A549 (cell line): ENCODE measurements at regions not wholly inside any gene's neighbourhood (a gene's known extent, or its start where the extent isn't known, plus 50 kb on each side); places are given as distances from the start of the nearest gene placed in this dataset.

ENCODE experiments used
- ATAC-seq, 2 experiments: fragments of 200-7000 bp in 1 of 2; fragments of >200 bp in 1 of 2; cut with Nextera tagmentation in 1 of 2; cut with Tn5 transposase in 1 of 2; 3 replicates each; pipeline versions ENCODE4 v1.8.0 to v1.9.1; 2018 to 2020; ENCODE audit warnings: mild to moderate bottlenecking in 1 of 2, moderate library complexity in 1 of 2
- CTCF ChIA-PET: fragments of 300-600 bp; sonication (Branson Sonifier 250); formaldehyde crosslinking; extraction: SDS; loops from one replicate; lab custom pipeline; 2021; ENCODE audit warnings: antibody characterized with exemption, inconsistent platforms; lab: Yijun Ruan, JAX
- POLR2A ChIA-PET: fragments of 350-600 bp; formaldehyde crosslinking; extraction: SDS; loops from one replicate; lab custom pipeline; 2021; ENCODE audit warnings: antibody characterized with exemption, inconsistent platforms; lab: Yijun Ruan, JAX
- DNase-seq, 2 experiments: peaks; one replicate each; pipeline versions ENCODE4 v3.0.0 to v3.0.0-alpha.2; 2011 to 2016; ENCODE audit warnings: low read depth in 1 of 2, low spot score in 1 of 2
- FAIRE-seq: peaks from 2 replicates; lab custom pipeline; 2011; peaks lifted over from hg19 to GRCh38; lab: Jason Lieb, UNC
- H3K27ac ChIP-seq, 2 experiments: fragments of >200 bp; sonication (Bioruptor Twin); formaldehyde crosslinking; 3 replicates each; pipeline ENCODE4 v1.5.1; 2016 to 2017
- H3K4me1 ChIP-seq: fragments of >200 bp; sonication (Bioruptor Twin); formaldehyde crosslinking; 3 replicates; pipeline ENCODE4 v1.6.1; 2016
- H3K4me2 ChIP-seq: fragments of >200 bp; sonication (Bioruptor Twin); formaldehyde crosslinking; 3 replicates; pipeline ENCODE4 v1.6.1; 2016
- H3K4me3 ChIP-seq: fragments of >200 bp; sonication (Bioruptor Twin); formaldehyde crosslinking; 3 replicates; pipeline ENCODE4 v1.5.1; 2016
- H3K9me3 ChIP-seq: fragments of >200 bp; sonication (Bioruptor Twin); formaldehyde crosslinking; 3 replicates; pipeline ENCODE4 v1.6.1; 2016
- BHLHE40 ChIP-seq: IDR thresholded peaks from 2 replicates; pipeline ENCODE4 v1.6.1; 2012; ENCODE audit warnings: low read depth, low read length, inconsistent platforms
- CEBPB ChIP-seq, 2 experiments: fragments of >200 bp in 1 of 2; sonication (Bioruptor Twin) in 1 of 2; formaldehyde crosslinking in 1 of 2; IDR thresholded peaks; 2 replicates each; pipeline ENCODE4 v1.6.1; 2012 to 2016
- CHD4 ChIP-seq: fragments of 200-600 bp; sonication (generic); IDR thresholded peaks from 2 replicates; pipeline ENCODE4 v1.6.1; 2016; ENCODE audit warnings: antibody characterized with exemption, mild to moderate bottlenecking, borderline replicate concordance
- EHF ChIP-seq: fragments of 250-450 bp; sonication (Bioruptor Pico); IDR thresholded peaks from 2 replicates; pipeline ENCODE4 v1.5.0; 2020; ENCODE audit warnings: mild to moderate bottlenecking
- FOSL2 ChIP-seq, 2 experiments: fragments of 450-650 bp in 1 of 2; fragments of >200 bp in 1 of 2; sonication (Bioruptor Twin) in 1 of 2; formaldehyde crosslinking; IDR thresholded peaks; 2 replicates each; pipeline versions ENCODE4 v1.5.0 to v1.6.1; 2016 to 2020; ENCODE audit warnings: mild to moderate bottlenecking in 1 of 2, moderate library complexity in 1 of 2
- HOXA7 ChIP-seq: fragments of 250-450 bp; sonication (Bioruptor Pico); IDR thresholded peaks from 2 replicates; pipeline ENCODE4 v1.5.0; 2020; ENCODE audit warnings: mild to moderate bottlenecking, moderate library complexity
- HOXB5 ChIP-seq: fragments of 250-450 bp; sonication (Bioruptor Pico); IDR thresholded peaks from 2 replicates; pipeline ENCODE4 v1.5.0; 2020; ENCODE audit warnings: mild to moderate bottlenecking, moderate library complexity
- JUN ChIP-seq, 2 experiments: fragments of >200 bp; sonication (Bioruptor Twin); formaldehyde crosslinking; IDR thresholded peaks; 2 replicates in 1 of 2; 3 replicates in 1 of 2; pipeline ENCODE4 v1.6.1; 2016 to 2017
- MAFK ChIP-seq: fragments of 450-650 bp; IDR thresholded peaks from 2 replicates; pipeline ENCODE4 v1.6.1; 2014; ENCODE audit not compliant: partially characterized antibody
- NFE2L2 ChIP-seq: fragments of 150-350 bp; conservative IDR thresholded peaks from 2 replicates; pipeline ENCODE4 v1.6.1; 2014; ENCODE audit warnings: low read length
- POLR2AphosphoS2 ChIP-seq: conservative IDR thresholded peaks from 2 replicates; pipeline ENCODE4 v1.6.1; 2012; ENCODE audit warnings: low read length, improper control_type of control experiment, inconsistent platforms
- RAD21 ChIP-seq, 2 experiments: fragments of >200 bp in 1 of 2; sonication (Bioruptor Twin) in 1 of 2; formaldehyde crosslinking in 1 of 2; IDR thresholded peaks in 1 of 2; conservative IDR thresholded peaks in 1 of 2; 2 replicates in 1 of 2; 3 replicates in 1 of 2; pipeline ENCODE4 v1.6.1; 2012 to 2018; ENCODE audit warnings: inconsistent platforms in 1 of 2
- RARB ChIP-seq: fragments of 250-450 bp; sonication (Bioruptor Pico); IDR thresholded peaks from 2 replicates; pipeline ENCODE4 v1.8.0; 2021; ENCODE audit warnings: mild to moderate bottlenecking, moderate library complexity
- RFX5 ChIP-seq: fragments of 450-650 bp; IDR thresholded peaks from 2 replicates; pipeline ENCODE4 v1.7.1; 2014; ENCODE audit warnings: antibody characterized with exemption, mild to moderate bottlenecking, moderate library complexity
- RNF2 ChIP-seq: fragments of 200-600 bp; sonication (generic); IDR thresholded peaks from 2 replicates; pipeline ENCODE4 v1.6.1; 2016; ENCODE audit warnings: low read depth, mild to moderate bottlenecking, antibody characterized with exemption, moderate library complexity, borderline replicate concordance
- SMC3 ChIP-seq: fragments of >200 bp; sonication (Bioruptor Twin); formaldehyde crosslinking; IDR thresholded peaks from 3 replicates; pipeline ENCODE4 v1.6.1; 2018; ENCODE audit warnings: inconsistent platforms
- SREBF2 ChIP-seq: fragments of 450-650 bp; IDR thresholded peaks from 2 replicates; pipeline ENCODE4 v1.6.1; 2014; ENCODE audit warnings: mild to moderate bottlenecking, moderate library complexity
- ZNF302 ChIP-seq: fragments of 250-450 bp; sonication (Bioruptor Pico); IDR thresholded peaks from 2 replicates; pipeline ENCODE4 v1.9.0; 2021; ENCODE audit warnings: inconsistent platforms, mild to moderate bottlenecking, moderate library complexity
- ZSCAN20 ChIP-seq: fragments of 250-450 bp; sonication (Bioruptor Pico); IDR thresholded peaks from 2 replicates; pipeline ENCODE4 v1.8.0; 2022; ENCODE audit warnings: mild to moderate bottlenecking, moderate library complexity
- WGBS: methylation state at CpG from one replicate; pipeline ENCODE4 v1.1.6; 2017; ENCODE audit errors: missing lambda C conversion rate; 5-methylcytosine and 5-hydroxymethylcytosine counted together
- TF ChIP-seq, protein P1 (sequence below): IDR thresholded peaks from 2 replicates; pipeline ENCODE4 v1.6.1; 2012
- TF ChIP-seq, protein P2 (sequence below): fragments of 200-600 bp; sonication (generic); IDR thresholded peaks from 2 replicates; pipeline ENCODE4 v1.6.1; 2016; ENCODE audit warnings: antibody characterized with exemption, mild to moderate bottlenecking, moderate library complexity
- TF ChIP-seq, protein P3 (sequence below): IDR thresholded peaks from 2 replicates; pipeline ENCODE4 v1.6.1; 2012
- TF ChIP-seq, protein P4 (sequence below): fragments of >200 bp; sonication (Bioruptor Twin); formaldehyde crosslinking; IDR thresholded peaks from 3 replicates; pipeline ENCODE4 v1.5.1; 2016

DNA sequence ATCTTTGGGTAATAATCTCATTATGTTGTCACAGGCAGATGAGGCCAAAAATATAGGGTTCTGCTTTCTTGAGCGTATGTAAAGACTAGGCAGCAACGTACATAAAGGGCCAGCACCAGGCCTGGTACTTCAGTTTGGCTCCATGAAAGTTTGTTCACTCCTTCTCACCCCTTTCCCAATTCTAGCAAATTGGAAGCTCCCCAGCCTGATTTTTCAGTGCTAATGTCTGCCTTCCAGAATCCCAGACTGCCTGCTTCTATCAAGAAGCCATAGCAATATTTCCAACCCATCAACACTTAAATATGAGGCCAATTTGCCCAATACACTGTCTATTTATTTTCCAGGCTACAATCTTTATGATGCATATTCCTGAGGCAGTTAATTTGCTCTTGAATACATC is 93.4 kb upstream of the PTPRT start:
- no peak for DNase-seq
- ChIA-PET POLR2A (no interaction called here), CTCF (no interaction called here)
- H3K27ac ChIP-seq: no peak overlapping the region
- no peak for TF ChIP-seq RARB (CRISPR knock-in tag)
- no peak overlapping the region for H3K4me2 ChIP-seq
- FAIRE-seq: no peak
- 13% methylated on average over 2 of the region's 2 CpGs for WGBS
- H3K9me3 ChIP-seq: no peaks in the 10 kb centered on the region
- no peaks in the 10 kb centered on the region for H3K4me1 ChIP-seq
- ATAC-seq: no peak
- no peak overlapping the region for H3K4me3 ChIP-seq

DNA sequence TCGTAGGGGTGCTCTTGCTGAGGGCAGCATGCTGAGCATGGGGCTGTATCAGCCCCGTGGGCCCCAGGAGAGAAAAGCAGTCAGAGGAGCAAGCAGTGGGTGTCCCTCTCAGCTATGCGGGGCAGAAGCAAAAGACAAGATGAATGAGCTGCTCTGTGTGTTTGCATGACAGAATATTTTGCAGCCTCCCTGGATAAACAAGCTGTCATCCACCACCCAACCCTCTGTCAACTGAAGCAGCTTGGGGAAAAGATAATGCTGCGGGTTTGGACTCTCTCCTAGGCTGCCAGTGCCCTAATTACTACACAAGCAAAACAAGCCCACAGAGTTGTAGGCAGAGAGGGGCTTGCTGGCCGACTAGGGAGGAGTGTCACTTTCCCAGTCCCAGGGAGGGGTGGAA is 82.3 kb upstream of the PTPRT start:
- ChIA-PET POLR2A (no interaction called here), CTCF (interaction anchor here (0.5 kb wide), 1 partner anchor 169 kb away, joined by 4 read pairs; no protein-coding TSS in a partner anchor)
- no peak for FAIRE-seq
- Histone ChIP-seq H3K27ac (no peak overlapping the region), H3K4me2 (no peak overlapping the region)
- WGBS: 18% methylated on average over 5 of the region's 5 CpGs
- TF ChIP-seq SREBF2: no peak
- TF ChIP-seq, protein P1, sequence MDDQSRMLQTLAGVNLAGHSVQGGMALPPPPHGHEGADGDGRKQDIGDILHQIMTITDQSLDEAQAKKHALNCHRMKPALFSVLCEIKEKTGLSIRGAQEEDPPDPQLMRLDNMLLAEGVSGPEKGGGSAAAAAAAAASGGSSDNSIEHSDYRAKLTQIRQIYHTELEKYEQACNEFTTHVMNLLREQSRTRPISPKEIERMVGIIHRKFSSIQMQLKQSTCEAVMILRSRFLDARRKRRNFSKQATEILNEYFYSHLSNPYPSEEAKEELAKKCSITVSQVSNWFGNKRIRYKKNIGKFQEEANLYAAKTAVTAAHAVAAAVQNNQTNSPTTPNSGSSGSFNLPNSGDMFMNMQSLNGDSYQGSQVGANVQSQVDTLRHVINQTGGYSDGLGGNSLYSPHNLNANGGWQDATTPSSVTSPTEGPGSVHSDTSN: no peak
- no peak for TF ChIP-seq RFX5
- TF ChIP-seq, protein P2, sequence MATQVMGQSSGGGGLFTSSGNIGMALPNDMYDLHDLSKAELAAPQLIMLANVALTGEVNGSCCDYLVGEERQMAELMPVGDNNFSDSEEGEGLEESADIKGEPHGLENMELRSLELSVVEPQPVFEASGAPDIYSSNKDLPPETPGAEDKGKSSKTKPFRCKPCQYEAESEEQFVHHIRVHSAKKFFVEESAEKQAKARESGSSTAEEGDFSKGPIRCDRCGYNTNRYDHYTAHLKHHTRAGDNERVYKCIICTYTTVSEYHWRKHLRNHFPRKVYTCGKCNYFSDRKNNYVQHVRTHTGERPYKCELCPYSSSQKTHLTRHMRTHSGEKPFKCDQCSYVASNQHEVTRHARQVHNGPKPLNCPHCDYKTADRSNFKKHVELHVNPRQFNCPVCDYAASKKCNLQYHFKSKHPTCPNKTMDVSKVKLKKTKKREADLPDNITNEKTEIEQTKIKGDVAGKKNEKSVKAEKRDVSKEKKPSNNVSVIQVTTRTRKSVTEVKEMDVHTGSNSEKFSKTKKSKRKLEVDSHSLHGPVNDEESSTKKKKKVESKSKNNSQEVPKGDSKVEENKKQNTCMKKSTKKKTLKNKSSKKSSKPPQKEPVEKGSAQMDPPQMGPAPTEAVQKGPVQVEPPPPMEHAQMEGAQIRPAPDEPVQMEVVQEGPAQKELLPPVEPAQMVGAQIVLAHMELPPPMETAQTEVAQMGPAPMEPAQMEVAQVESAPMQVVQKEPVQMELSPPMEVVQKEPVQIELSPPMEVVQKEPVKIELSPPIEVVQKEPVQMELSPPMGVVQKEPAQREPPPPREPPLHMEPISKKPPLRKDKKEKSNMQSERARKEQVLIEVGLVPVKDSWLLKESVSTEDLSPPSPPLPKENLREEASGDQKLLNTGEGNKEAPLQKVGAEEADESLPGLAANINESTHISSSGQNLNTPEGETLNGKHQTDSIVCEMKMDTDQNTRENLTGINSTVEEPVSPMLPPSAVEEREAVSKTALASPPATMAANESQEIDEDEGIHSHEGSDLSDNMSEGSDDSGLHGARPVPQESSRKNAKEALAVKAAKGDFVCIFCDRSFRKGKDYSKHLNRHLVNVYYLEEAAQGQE: no peak
- no peak for TF ChIP-seq RNF2
- TF ChIP-seq HOXA7 (CRISPR knock-in tag): no peak
- no peak for TF ChIP-seq MAFK
- no peak for TF ChIP-seq ZSCAN20 (CRISPR knock-in tag)
- TF ChIP-seq NFE2L2: no peak
- no peak for TF ChIP-seq SMC3
- TF ChIP-seq RAD21 (conservative IDR thresholded peaks at IDR 0.05 in 1 of 2, IDR thresholded peaks at IDR 0.05 in 1 of 2): no peak
- TF ChIP-seq EHF (CRISPR knock-in tag): no peak
- no peak for TF ChIP-seq JUN (IDR thresholded peaks at IDR 0.05)
- TF ChIP-seq, all 56 proteins: peak for 0
- no peaks in the 10 kb centered on the region for H3K9me3 ChIP-seq
- no peaks in the 10 kb centered on the region for H3K4me1 ChIP-seq
- ATAC-seq (no peak), DNase-seq (no peak)
- H3K4me3 ChIP-seq: no peak overlapping the region

DNA sequence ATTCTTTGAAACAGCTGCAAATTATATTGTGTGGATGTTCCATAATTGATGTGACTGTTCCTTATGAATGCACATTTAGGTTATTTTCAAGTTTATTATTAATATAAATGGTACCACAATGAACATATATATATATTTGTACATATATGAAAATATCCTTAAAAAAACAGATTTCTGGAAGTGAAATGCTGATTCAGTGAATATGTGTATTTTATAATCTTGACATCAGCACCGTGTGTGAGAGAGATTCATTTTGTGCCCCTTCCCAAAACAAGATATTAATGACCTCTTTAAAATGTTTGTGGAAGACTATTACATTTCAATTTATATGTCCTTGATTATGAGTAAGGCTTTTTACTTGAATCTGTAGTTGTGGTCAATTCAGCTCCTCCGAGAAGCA is 75.7 kb upstream of the PTPRT start:
- TF ChIP-seq MAFK: peak; percentile 4
- TF ChIP-seq ZNF302 (CRISPR knock-in tag): no peak
- Histone ChIP-seq H3K27ac (no peak overlapping the region), H3K4me1 (no peaks in the 10 kb centered on the region), H3K4me2 (no peak overlapping the region), H3K9me3 (no peaks in the 10 kb centered on the region), H3K4me3 (no peak overlapping the region)
- 8% methylated on average over 2 of the region's 2 CpGs for WGBS
- ChIA-PET POLR2A (no interaction called here), CTCF (interaction anchor here (1.1 kb wide), 1 partner anchor 96 kb away, joined by 3 read pairs; no protein-coding TSS in a partner anchor)
- DNase-seq (no peak), FAIRE-seq (no peak), ATAC-seq (no peak)

DNA sequence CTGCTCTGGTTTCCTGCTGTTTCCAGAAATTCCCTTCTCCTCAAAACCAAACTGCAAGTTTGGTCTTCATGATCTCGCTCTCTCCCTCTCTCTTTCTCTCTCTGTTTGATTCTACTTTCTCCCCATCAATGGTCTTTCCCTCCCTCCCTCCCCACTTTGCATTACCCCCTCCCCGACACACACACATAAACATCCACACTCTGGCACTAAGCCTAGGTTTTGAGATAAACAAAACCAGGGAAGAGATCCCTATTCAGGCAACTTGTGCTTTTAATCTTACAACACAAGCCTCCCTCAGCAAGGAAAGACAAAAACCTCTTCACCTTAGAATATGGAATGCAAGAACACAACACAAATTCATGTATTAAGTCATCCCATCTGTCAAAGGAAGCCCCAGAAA is 73.5 kb upstream of the PTPRT start:
- ATAC-seq (no peak), FAIRE-seq (no peak), DNase-seq (no peak)
- Histone ChIP-seq H3K9me3 (no peaks in the 10 kb centered on the region), H3K4me3 (no peak overlapping the region), H3K27ac (no peak overlapping the region), H3K4me1 (no peaks in the 10 kb centered on the region), H3K4me2 (no peak overlapping the region)
- no peak for TF ChIP-seq CHD4
- TF ChIP-seq, protein P3, sequence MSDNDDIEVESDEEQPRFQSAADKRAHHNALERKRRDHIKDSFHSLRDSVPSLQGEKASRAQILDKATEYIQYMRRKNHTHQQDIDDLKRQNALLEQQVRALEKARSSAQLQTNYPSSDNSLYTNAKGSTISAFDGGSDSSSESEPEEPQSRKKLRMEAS: no peak
- TF ChIP-seq POLR2AphosphoS2: no peak
- TF ChIP-seq HOXB5: no peak
- TF ChIP-seq, protein P1: no peak
- TF ChIP-seq BHLHE40: no peak
- TF ChIP-seq, protein P4, sequence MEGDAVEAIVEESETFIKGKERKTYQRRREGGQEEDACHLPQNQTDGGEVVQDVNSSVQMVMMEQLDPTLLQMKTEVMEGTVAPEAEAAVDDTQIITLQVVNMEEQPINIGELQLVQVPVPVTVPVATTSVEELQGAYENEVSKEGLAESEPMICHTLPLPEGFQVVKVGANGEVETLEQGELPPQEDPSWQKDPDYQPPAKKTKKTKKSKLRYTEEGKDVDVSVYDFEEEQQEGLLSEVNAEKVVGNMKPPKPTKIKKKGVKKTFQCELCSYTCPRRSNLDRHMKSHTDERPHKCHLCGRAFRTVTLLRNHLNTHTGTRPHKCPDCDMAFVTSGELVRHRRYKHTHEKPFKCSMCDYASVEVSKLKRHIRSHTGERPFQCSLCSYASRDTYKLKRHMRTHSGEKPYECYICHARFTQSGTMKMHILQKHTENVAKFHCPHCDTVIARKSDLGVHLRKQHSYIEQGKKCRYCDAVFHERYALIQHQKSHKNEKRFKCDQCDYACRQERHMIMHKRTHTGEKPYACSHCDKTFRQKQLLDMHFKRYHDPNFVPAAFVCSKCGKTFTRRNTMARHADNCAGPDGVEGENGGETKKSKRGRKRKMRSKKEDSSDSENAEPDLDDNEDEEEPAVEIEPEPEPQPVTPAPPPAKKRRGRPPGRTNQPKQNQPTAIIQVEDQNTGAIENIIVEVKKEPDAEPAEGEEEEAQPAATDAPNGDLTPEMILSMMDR: no peak
- TF ChIP-seq JUN (IDR thresholded peaks at IDR 0.05): no peak
- TF ChIP-seq CEBPB (IDR thresholded peaks at IDR 0.05): no peak
- TF ChIP-seq FOSL2 (IDR thresholded peaks at IDR 0.05): no peak
- no peak for TF ChIP-seq FOSL2 (CRISPR knock-in tag; IDR thresholded peaks at IDR 0.05)
- TF ChIP-seq SREBF2: no peak
- ChIA-PET CTCF (no interaction called here), POLR2A (no interaction called here)
- WGBS: 3% methylated on average over 2 of the region's 2 CpGs
